ENCODE measurements at regions not wholly inside any gene's neighbourhood (a gene's known extent, or its start where the extent isn't known, plus 50 kb on each side); places are given as distances from the start of the nearest gene placed in this dataset.

DNA sequence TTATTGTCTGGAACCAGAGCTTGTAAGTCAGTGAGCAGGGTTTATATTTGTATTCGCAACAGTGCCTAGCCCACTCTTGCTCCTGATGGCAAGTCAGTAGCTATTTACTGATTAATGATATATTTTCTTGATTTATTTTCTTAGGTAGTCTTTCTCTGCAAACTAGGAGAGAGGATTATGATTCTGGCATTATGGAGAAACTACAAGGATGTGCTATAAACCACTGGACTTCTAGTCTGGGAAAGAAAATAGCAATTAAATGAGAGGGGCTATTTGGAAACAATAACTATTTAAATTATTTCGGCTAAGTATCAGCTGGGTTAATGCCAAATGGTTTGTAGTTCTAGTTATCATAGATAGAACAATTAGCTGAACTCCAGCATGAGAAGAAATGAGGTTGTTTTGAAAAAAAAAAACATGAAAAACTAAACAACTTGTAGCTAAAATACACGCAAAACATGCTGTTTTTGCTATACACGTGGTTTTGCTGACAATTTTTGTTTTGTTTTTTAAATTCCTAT is 304.9 kb upstream of the TCF21 start:
- no peak for DNase-seq (ENCODE audit: low spot score)
- TF ChIP-seq, protein P1, sequence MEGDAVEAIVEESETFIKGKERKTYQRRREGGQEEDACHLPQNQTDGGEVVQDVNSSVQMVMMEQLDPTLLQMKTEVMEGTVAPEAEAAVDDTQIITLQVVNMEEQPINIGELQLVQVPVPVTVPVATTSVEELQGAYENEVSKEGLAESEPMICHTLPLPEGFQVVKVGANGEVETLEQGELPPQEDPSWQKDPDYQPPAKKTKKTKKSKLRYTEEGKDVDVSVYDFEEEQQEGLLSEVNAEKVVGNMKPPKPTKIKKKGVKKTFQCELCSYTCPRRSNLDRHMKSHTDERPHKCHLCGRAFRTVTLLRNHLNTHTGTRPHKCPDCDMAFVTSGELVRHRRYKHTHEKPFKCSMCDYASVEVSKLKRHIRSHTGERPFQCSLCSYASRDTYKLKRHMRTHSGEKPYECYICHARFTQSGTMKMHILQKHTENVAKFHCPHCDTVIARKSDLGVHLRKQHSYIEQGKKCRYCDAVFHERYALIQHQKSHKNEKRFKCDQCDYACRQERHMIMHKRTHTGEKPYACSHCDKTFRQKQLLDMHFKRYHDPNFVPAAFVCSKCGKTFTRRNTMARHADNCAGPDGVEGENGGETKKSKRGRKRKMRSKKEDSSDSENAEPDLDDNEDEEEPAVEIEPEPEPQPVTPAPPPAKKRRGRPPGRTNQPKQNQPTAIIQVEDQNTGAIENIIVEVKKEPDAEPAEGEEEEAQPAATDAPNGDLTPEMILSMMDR (IDR thresholded peaks at IDR 0.05; ENCODE audit: extremely low read depth, insufficient read depth, missing control alignments): no peak
- in situ Hi-C loops (cut with MboI; ENCODE audit: low pct_unique_long_range_greater_than_20kb, low sequenced_read_pairs, unreplicated experiment): no loop called here

DNA sequence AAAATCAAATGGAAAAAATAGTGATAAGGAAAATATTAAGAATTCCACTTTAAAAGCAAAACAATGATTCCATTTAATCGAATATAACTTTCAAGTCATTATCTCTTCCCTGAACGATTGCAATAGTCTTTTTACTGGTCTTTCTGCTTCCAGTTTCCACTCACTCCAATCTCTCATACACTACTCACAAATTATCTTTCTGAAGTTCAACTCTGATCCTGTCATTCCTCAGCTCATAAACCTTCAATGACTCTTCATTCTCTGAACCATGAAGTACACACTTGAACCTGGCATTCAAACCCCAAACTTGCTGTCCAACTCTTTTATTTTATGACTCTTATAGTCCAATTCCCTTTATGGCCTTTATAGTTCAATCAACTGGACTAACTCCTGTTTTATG is 304.1 kb upstream of the TCF21 start:
- TF ChIP-seq, protein P1 (IDR thresholded peaks at IDR 0.05; ENCODE audit: extremely low read depth, insufficient read depth, missing control alignments): no peak
- in situ Hi-C loops (cut with MboI; ENCODE audit: low pct_unique_long_range_greater_than_20kb, low sequenced_read_pairs, unreplicated experiment): no loop called here
- DNase-seq (ENCODE audit: low spot score): no peak

DNA sequence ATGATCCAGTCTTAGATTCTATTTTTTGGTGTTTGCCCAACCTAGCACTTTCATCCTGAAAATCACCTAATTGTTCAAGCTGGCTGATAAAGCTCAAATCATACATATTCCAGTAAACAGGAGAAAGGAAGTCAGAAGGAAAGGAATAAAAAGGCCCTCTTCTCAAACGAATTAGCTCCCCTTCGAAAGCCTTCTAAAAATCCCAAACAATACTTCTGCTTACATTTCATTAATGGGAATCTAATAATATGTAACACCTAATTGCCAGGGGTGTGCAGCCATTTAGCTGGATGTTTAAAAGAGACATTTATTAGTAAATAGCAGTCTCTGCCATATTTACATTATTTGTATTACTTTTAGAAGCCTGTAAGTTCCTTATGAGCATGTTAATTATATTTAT is 302.9 kb upstream of the TCF21 start:
- TF ChIP-seq, protein P1 (IDR thresholded peaks at IDR 0.05; ENCODE audit: extremely low read depth, insufficient read depth, missing control alignments): no peak
- in situ Hi-C loops (cut with MboI; ENCODE audit: low pct_unique_long_range_greater_than_20kb, low sequenced_read_pairs, unreplicated experiment): no loop called here
- DNase-seq (ENCODE audit: low spot score): no peak

DNA sequence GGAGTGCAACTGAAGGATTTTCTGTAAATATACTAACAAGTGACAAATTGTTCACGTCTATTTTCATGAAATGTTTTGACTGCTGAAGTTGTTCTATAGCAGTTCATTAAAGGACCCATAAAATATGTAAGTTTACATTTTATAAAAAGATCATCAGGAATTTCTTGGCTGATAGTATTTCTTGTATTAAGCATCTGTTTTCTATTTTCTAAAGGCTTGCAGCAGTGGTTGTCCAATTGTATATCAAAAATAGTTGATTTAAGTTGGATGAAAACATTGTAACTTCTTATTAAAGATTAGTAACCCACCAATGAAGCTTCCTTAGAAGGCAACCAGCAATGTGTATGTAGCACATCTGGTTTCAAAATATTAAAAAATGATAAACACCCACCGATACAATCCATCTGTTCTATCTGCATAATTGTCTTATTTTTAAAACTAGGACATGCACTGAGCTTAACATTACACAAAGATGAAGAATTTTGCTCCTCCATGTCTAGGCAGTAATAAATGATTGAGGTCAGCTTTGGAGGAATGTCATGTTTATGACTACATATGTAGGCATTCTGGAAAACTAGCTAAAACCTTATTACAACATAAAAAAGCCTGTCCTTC is 301.3 kb upstream of the TCF21 start:
- TF ChIP-seq, protein P1 (IDR thresholded peaks at IDR 0.05; ENCODE audit: extremely low read depth, insufficient read depth, missing control alignments): no peak
- no peak for DNase-seq (ENCODE audit: low spot score)
- in situ Hi-C loops (cut with MboI; ENCODE audit: low pct_unique_long_range_greater_than_20kb, low sequenced_read_pairs, unreplicated experiment): no loop called here

DNA sequence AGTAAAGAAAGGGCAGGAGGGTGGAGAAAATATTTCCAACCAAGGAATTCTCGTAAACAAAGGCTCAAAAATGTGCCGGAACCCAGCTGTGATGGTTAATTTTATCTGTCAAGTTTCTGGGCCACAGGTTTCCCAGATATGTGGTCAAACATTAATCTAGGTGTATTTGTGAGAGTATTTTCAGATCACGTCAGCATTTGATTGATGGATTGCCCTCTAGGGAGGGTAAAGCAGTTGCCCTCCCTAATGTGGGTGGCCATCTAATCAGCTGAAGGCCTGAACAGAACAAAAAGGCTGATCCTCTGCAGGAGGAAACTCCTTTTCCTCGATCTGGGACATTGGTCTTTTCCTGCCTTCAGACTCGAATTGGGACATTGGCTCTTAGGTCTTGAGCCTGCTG is 298.7 kb upstream of the TCF21 start:
- in situ Hi-C loops (cut with MboI; ENCODE audit: low pct_unique_long_range_greater_than_20kb, low sequenced_read_pairs, unreplicated experiment): no loop called here
- no peak for DNase-seq (ENCODE audit: low spot score)
- TF ChIP-seq, protein P1 (IDR thresholded peaks at IDR 0.05; ENCODE audit: extremely low read depth, insufficient read depth, missing control alignments): no peak

DNA sequence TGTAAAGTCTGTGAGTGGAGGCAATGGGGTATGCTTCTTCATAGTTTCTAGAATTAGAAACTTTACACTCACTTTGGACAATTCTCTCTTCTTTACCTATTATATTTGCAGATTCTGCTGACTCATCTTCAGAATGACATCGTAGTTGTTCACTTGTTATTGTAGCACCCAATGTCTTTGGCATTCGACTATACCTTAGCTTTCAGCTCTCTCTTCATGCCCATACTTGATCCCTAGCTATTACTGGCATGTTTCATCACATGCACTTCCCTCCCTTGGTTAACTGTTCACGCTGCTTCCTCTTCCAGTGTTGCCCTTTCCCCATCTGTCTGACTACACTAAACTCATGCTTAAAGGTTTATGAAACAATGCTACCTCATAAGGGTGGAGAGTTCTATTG is 298.1 kb upstream of the TCF21 start:
- in situ Hi-C loops (cut with MboI; ENCODE audit: low pct_unique_long_range_greater_than_20kb, low sequenced_read_pairs, unreplicated experiment): no loop called here
- TF ChIP-seq, protein P1 (IDR thresholded peaks at IDR 0.05; ENCODE audit: extremely low read depth, insufficient read depth, missing control alignments): no peak
- DNase-seq (ENCODE audit: low spot score): no peak
